Brain microvascular endothelial cell (primary cell): ENCODE measurements at regions not wholly inside any gene's neighbourhood (a gene's known extent, or its start where the extent isn't known, plus 50 kb on each side); places are given as distances from the start of the nearest gene placed in this dataset.
A peak's percentile ranks its signal among the peaks of the same experiment; 100 is the strongest.

ENCODE experiments used
- DNase-seq: peaks from one replicate; pipeline ENCODE4 v3.0.0-alpha.2; 2020
- H3K27ac ChIP-seq: fragments of 250-450 bp; sonication (Bioruptor Pico); 2 replicates; pipeline ENCODE4 v1.5.1; 2020; ENCODE audit warnings: mild to moderate bottlenecking, moderate library complexity
- H3K27me3 ChIP-seq: fragments of 250-450 bp; sonication (Bioruptor Pico); replicated peaks from 2 replicates; pipeline ENCODE4 v1.5.1; 2020; ENCODE audit warnings: mild to moderate bottlenecking
- H3K36me3 ChIP-seq: fragments of 250-450 bp; sonication (Bioruptor Pico); replicated peaks from 2 replicates; pipeline ENCODE4 v1.5.1; 2020; ENCODE audit warnings: mild to moderate bottlenecking
- H3K4me3 ChIP-seq: 2 replicates; pipeline ENCODE4 v1.5.1; 2011; ENCODE audit warnings: low read depth, mild to moderate bottlenecking, control low read depth, low read length, moderate library complexity
- in situ Hi-C: cut with HindIII; loops from 2 replicates; pipeline ENCODE4 v1.10.0; 2017; ENCODE audit warnings: low sequenced_read_pairs, low pct_ligation_motif_present
- TF ChIP-seq, protein P1 (sequence below): IDR thresholded peaks from 2 replicates; pipeline ENCODE4 v1.5.1; 2011; ENCODE audit warnings: low read depth, mild to moderate bottlenecking, moderate library complexity, low read length, control low read depth, inconsistent platforms; ENCODE audit errors: missing control alignments

DNA sequence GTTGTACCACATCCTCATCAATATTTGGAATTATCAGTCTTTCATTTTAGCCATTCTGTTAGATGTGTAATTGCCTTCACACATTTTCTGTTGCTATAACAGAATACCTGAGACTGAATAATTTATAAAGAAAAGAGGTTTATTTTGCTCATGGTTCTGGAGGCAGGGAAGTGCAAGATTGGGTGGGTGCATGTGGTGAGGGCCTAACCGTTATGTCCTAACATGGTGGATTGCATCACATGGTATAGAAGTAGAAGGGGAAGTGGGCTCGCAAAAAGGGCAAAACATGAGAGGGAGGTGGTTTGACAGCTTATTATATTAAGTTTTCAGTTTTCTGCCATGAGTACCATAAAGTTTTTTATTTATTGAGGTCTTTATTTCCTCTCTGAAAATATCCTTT lies 452.0 kb downstream of the ARL4A start:
- Histone ChIP-seq H3K27ac (no peak overlapping the region), H3K4me3 (no peak overlapping the region), H3K27me3 (no peaks in the 10 kb centered on the region), H3K36me3 (no peaks in the 10 kb centered on the region)
- DNase-seq: no peak
- in situ Hi-C loops: no loop called here
- TF ChIP-seq, protein P1, sequence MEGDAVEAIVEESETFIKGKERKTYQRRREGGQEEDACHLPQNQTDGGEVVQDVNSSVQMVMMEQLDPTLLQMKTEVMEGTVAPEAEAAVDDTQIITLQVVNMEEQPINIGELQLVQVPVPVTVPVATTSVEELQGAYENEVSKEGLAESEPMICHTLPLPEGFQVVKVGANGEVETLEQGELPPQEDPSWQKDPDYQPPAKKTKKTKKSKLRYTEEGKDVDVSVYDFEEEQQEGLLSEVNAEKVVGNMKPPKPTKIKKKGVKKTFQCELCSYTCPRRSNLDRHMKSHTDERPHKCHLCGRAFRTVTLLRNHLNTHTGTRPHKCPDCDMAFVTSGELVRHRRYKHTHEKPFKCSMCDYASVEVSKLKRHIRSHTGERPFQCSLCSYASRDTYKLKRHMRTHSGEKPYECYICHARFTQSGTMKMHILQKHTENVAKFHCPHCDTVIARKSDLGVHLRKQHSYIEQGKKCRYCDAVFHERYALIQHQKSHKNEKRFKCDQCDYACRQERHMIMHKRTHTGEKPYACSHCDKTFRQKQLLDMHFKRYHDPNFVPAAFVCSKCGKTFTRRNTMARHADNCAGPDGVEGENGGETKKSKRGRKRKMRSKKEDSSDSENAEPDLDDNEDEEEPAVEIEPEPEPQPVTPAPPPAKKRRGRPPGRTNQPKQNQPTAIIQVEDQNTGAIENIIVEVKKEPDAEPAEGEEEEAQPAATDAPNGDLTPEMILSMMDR: no peak

DNA sequence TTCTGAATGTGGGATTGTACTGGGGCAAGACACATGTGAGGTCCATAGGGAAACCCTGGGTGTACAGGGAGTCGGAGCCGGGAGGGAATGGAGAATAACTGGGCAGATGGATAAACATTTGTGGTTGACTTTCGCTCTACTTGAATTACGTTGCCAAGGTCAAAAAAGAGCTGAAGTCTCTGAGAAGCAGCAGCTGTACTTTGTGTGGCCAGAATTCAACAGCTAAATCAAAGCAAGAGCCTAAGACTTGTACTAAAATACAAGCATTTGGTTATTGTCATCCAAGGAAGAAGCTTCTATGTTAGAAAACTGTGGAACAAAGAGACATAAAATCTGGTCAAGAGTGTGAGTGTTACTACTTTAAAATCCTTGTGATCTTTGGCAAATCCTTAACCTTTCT lies 457.2 kb downstream of the ARL4A start:
- peak; percentile 1 for DNase-seq
- Histone ChIP-seq H3K27ac (no peak overlapping the region), H3K36me3 (no peaks in the 10 kb centered on the region), H3K4me3 (no peak overlapping the region), H3K27me3 (no peaks in the 10 kb centered on the region)
- TF ChIP-seq, protein P1: no peak
- in situ Hi-C loops: no loop called here

- no peak overlapping the region for H3K4me3 ChIP-seq
- H3K36me3 ChIP-seq: no peaks in the 10 kb centered on the region
- no peak overlapping the region for H3K27ac ChIP-seq
- H3K27me3 ChIP-seq: no peaks in the 10 kb centered on the region
- in situ Hi-C loops: no loop called here
- TF ChIP-seq, protein P1: no peak
- DNase-seq: no peak
These were observed 461.1 kb downstream of the ARL4A start for GRCh38 chr7:13148548-13148947.

DNA sequence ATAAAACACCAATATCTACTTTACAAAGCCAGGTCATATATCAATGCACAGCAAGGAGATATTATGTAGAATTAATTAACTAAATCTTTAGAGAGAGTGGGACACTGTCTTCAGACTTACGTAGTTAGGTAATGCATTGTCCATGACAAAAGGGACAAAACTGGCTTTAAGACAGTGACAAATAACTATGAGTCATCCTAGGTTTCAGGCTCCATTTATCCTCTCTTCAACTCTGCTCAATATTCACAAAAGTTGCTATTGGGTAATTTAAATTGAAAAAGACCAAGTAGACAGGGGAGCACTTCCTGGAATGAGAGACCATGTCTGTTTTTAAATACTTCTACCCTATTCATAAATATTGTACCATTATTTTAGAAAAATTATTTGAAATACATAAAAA lies 464.5 kb downstream of the ARL4A start:
- in situ Hi-C loops: no loop called here
- H3K4me3 ChIP-seq: no peak overlapping the region
- TF ChIP-seq, protein P1: no peak
- H3K27ac ChIP-seq: no peak overlapping the region
- no peak for DNase-seq
- H3K27me3 ChIP-seq: no peaks in the 10 kb centered on the region
- no peaks in the 10 kb centered on the region for H3K36me3 ChIP-seq

DNA sequence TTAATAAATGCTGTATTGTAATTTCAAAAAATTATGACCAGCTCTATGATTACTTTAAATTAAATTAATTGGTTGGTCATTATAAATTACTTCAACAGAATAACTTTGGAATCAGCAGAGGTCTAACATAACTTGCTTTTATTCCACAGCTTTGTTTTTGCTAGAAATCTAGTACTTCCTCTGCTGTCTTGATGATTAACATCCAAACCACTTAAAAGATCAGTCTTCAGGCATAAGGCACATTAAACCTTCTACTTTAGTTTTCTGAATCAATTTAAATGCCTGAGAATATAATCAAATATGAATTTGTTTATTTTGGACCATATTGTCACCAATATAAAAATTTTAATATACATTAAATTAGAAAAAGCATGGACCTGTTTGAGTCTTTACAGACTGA lies 465.3 kb downstream of the ARL4A start:
- H3K27ac ChIP-seq: no peak overlapping the region
- in situ Hi-C loops: no loop called here
- no peak overlapping the region for H3K4me3 ChIP-seq
- TF ChIP-seq, protein P1: no peak
- no peak for DNase-seq
- no peaks in the 10 kb centered on the region for H3K36me3 ChIP-seq
- no peaks in the 10 kb centered on the region for H3K27me3 ChIP-seq

- in situ Hi-C loops: no loop called here
- Histone ChIP-seq H3K36me3 (no peaks in the 10 kb centered on the region), H3K27me3 (no peaks in the 10 kb centered on the region), H3K4me3 (no peak overlapping the region), H3K27ac (no peak overlapping the region)
- TF ChIP-seq, protein P1: no peak
- no peak for DNase-seq
These were observed 465.8 kb downstream of the ARL4A start for GRCh38 chr7:13153266-13153665.
